ENCODE measurements at regions not wholly inside any gene's neighbourhood (a gene's known extent, or its start where the extent isn't known, plus 50 kb on each side); places are given as distances from the start of the nearest gene placed in this dataset.
"Not testable (repeated sequence)": the region's sequence is repeated elsewhere in the genome, so short reads cannot be mapped to it uniquely, and the experiment has no call there.

GRCh38 chr14:21804981-21805380 is 131.4 kb upstream of the OR4E1 start:
- no peak for DNase-seq

- no peak for DNase-seq
These were observed 128.8 kb upstream of the OR4E1 start for GRCh38 chr14:21802441-21802840.

DNA sequence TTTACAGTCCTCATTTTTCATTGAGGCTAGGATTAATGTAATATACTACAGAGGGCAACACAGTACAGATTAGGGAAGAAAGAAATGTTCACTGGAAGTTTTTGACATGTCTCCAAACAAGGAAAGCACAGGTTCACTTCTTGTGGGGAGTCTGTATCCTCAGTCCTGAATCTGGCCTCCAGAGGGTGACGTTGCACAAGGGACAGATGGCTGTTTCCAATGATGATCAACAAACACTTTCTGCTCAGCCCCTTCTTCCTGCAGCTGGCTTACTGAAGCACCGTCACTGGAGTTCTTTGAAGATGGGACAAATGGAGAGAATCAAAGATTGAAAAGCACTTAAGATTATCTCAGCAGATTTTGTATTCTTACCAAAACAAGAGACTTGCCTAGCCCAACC is 123.3 kb upstream of the OR4E1 start:
- no peak for DNase-seq

DNA sequence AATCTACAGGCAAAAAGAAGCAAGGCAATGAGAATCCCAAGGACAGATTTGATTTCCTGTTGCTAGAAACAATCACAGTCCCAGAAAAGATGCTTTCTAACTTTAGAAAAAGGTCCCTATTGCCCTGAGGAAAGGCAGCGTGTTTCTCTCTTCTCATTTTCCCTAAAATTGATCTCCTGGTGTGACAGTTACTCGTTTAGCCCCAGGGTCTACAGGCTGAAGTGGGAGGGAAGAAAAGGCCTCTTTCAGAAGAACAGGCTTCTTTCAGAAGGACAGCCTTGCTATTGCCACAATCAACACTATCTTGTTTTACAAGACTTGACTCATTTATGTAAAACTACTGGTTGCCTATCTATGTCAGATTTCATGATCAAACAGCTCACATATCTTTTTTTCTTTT is 121.8 kb upstream of the OR4E1 start:
- DNase-seq: no peak

- no peak for DNase-seq
These were observed 118.1 kb upstream of the OR4E1 start for GRCh38 chr14:21791749-21792148.

DNA sequence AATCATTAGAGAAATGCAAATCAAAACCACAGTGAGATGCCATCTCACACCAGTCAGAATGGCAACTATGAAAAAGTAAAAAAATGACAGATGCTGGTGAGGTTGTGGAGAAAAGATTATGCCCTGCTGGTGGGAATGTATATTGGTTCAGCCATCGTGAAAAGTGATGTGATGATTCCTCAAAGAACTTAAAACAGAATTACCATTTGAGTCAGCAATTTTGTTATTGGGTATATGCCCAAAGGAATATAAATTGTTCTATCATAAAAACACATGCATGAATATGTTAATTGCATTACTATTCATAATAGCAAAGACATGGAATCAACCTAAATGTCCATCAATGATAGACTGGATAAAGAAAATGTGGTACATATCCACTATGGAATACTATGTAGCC is 115.1 kb upstream of the OR4E1 start:
- DNase-seq: not testable (repeated sequence)

DNA sequence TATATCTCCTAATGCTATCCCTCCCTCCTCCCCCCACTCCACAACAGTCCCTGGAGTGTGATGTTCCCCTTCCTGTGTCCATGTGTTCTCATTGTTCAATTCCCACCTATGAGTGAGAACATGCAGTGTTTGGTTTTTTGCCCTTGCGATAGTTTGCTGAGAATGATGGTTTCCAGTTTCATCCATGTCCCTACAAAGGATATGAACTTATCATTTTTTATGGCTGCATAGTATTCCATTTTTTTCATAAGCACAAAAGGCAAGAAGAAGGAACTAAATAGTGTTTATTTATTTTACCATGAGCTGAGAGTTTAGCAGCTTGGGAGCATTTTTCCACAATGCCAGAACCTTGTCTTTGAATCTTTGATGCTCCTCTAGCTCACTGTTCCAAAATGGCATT is 113.6 kb upstream of the OR4E1 start:
- DNase-seq: not testable (repeated sequence)

- no peak for DNase-seq
These were observed 107.9 kb upstream of the OR4E1 start for GRCh38 chr14:21781543-21781942.

DNA sequence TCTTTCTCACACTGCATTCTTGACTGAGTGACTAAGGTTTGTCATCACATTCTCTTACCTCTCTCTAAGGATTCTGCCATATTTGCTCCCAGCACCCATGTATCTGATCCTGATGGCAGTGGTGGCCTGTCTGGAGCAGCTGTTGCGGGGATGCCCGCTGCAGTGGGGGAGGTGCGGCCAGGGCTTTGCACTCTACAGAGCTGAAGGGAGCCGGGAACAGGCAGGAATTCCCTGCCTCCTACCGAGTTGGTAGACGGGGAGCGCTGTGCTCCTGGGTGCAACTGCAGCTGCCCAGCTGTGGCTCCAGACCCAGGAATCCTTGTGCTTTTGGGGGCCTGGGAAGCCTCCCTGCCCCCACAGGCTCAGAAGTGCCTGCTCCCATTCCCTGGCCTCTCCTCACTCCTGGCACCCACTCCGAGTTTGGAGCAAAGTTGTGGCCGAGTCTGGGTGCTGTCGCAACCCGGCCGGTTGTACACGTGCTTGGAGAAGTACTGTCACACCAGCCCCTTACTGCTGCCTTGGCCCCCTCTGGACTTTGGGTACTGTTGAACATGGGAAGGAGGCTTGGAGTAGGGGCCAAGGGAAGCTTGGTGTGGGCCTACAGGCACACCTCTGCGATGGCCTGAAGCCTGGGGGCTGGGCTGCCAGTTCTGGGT is 106.9 kb upstream of the OR4E1 start:
- no peak for DNase-seq

- no peak for DNase-seq
These were observed 98.1 kb upstream of the OR4E1 start for GRCh38 chr14:21771671-21772070.

DNA sequence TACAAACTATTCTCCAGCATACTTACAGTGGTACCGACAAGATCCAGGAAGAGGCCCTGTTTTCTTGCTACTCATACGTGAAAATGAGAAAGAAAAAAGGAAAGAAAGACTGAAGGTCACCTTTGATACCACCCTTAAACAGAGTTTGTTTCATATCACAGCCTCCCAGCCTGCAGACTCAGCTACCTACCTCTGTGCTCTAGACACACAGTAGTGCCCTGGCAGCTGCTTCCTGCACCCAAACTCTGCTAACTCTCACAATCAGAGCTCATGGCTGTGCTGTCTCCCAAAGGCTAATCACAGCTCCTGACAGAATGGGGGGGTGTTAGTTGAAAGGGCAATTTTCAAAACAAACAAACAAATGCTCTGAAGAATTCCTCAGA is 95.2 kb upstream of the OR4E1 start:
- DNase-seq: no peak

GRCh38 chr14:21768116-21768874 is 94.7 kb upstream of the OR4E1 start:
- no peak for DNase-seq

DNA sequence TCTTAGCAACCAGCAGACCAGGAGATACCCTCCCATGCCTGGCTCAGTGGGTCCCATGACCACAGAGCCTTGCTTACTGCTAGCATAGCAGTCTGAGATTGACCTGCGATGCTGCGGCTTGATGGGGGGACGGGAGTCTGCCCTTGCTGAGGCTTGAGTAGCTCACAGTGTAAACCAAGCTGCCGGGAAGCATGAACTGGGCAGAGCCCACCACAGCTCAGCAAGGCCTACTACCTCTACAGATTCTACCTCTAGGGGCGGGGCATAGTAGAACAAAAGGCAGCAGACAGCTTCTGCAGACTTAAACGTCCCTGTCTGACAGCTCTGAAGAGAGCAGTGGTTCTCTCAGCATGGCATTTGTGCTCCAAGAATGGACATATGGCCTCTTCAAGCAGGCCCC is 86.7 kb upstream of the OR4E1 start:
- not testable (repeated sequence) for DNase-seq

GRCh38 chr14:21749306-21749868 is 75.8 kb upstream of the OR4E1 start:
- DNase-seq: no peak

- DNase-seq: peak; percentile 22
These were observed 75.3 kb upstream of the OR4E1 start for GRCh38 chr14:21748869-21749303.

- no peak for DNase-seq
These were observed 62.2 kb upstream of the OR4E1 start for GRCh38 chr14:21735639-21736307.

GRCh38 chr14:21735200-21735599 is 61.6 kb upstream of the OR4E1 start:
- DNase-seq: no peak

- DNase-seq: no peak
These were observed 60.9 kb upstream of the OR4E1 start for GRCh38 chr14:21734457-21735074.

DNA sequence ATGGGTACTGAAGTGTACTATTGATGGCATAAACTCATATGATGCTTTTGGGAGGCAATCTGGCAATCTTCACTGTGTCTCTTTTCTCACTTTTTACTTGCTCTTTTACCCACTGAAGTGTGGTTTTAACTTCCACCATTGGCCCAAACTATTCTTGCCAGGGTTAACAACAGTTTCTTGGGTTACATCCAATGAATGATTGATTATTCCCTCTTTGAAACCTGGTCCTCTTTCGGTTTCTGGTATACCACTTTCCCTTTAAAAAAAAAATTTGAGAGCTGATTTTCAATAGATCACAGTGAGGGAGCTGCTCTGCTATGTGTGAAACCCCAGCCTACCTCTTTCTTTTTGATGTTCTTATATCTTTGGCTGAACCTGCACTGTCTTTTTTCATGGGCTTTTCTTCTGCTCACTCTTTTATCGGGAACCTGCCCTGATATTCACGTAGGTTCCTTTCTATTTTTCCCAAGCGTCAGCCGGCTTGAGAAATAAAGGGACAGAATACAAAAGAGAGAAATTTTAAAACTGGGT is 56.1 kb upstream of the OR4E1 start:
- DNase-seq: no peak

DNA sequence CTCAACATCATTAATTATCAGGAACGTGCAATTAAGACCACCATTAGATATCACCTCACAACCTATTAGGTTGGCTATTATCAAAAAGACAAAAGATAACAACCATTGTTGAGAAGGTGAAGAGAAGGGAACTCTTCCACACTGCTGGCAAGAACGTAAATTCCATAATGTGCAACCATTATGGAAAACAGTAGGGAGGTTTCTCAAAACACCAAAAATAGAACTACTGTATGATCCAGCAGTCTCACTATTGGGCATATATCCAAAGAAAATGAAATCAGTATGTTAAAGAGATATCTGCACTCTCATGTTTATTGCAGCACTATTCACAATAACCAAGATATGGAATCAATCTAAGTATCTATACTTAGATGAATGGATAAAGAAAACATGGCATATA is 51.6 kb upstream of the OR4E1 start:
- DNase-seq: no peak

DNA sequence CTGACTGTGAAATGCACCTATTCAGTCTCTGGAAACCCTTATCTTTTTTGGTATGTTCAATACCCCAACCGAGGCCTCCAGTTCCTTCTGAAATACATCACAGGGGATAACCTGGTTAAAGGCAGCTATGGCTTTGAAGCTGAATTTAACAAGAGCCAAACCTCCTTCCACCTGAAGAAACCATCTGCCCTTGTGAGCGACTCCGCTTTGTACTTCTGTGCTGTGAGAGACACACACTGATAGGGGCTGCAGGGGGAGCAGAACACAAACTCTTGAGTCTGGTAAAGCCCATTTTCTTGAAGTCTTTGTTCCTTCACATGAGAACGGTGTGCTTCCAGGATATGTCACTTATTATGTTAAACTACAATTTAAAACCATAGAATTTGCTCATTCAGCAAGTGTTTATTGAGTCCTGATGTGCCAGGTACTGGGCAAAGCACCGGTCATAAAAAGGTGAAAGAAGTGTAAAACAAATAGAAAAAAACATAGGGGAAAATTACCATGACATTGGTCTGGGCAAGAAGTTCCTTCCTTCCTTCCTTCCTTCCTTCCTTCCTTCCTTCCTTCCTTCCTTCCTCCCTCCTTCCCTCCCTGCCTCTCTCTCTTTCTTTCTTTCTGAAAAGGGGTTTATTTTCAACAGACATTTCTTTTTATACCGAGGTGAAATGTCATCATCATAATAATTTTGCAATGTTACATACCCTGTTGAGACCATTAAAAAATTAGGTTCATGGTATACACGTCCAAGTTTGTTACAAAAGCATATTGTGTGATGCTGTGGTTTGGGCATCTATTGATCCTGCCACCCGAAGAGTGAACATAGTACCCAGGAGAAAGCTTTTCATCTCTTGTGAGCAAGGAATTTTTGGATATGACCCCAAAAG is 50.7 kb upstream of the OR4E1 start:
- DNase-seq: no peak

Data from right kidney (tissue), 1 donor.